Keratinocyte (primary cell): ENCODE measurements at regions not wholly inside any gene's neighbourhood (a gene's known extent, or its start where the extent isn't known, plus 50 kb on each side); places are given as distances from the start of the nearest gene placed in this dataset.

Experiments
- EZH2 ChIP-seq: IDR thresholded peaks from one replicate; pipeline ENCODE4 v1.6.1; 2012; ENCODE audit warnings: inconsistent platforms, mild to moderate bottlenecking, low read length, moderate library complexity
- TF ChIP-seq, protein P1 (sequence below), 3 experiments: IDR thresholded peaks in 1 of 3; conservative IDR thresholded peaks in 1 of 3; optimal IDR thresholded peaks in 1 of 3; 2 replicates in 2 of 3; 3 replicates in 1 of 3; pipeline versions ENCODE3 to v1.5.1; 2011; ENCODE audit warnings: low read length in 3 of 3, mild to moderate bottlenecking in 3 of 3, moderate library complexity in 2 of 3, control low read depth in 1 of 3, inconsistent platforms in 1 of 3; ENCODE audit not compliant: insufficient read depth in 2 of 3; ENCODE audit errors: extremely low read depth in 1 of 3

DNA sequence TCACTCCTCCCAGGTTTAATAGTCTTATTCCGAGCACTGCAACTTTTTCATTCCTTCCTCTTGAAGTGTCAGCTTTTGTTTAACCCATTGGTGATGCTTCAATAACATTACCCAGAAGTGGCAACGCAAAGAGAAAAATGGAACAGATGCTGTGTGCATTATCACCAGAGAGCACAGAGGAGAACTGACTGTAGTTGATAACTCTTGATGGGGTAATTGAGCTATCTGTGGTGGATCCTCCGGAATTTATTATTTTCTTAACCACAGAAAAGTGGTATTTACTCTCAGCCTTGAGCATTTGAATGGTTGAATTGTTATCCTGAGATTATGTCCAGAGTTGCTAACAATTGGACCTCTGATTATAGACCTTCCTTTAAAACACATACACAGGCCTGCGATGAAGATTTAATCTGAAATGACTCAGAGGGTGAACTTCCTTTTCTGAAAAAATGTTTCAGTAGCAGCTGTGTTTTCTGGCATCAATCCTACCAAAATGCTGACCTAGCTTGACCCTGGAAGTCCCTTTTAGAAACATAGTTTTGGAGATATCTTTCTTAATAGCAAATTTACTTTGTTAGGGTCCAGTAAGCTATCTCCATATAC lies 1584.4 kb upstream of the LRRTM3 start:
- TF ChIP-seq, protein P1, sequence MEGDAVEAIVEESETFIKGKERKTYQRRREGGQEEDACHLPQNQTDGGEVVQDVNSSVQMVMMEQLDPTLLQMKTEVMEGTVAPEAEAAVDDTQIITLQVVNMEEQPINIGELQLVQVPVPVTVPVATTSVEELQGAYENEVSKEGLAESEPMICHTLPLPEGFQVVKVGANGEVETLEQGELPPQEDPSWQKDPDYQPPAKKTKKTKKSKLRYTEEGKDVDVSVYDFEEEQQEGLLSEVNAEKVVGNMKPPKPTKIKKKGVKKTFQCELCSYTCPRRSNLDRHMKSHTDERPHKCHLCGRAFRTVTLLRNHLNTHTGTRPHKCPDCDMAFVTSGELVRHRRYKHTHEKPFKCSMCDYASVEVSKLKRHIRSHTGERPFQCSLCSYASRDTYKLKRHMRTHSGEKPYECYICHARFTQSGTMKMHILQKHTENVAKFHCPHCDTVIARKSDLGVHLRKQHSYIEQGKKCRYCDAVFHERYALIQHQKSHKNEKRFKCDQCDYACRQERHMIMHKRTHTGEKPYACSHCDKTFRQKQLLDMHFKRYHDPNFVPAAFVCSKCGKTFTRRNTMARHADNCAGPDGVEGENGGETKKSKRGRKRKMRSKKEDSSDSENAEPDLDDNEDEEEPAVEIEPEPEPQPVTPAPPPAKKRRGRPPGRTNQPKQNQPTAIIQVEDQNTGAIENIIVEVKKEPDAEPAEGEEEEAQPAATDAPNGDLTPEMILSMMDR (optimal IDR thresholded peaks at IDR 0.05 in 1 of 3, IDR thresholded peaks at IDR 0.05 in 1 of 3, conservative IDR thresholded peaks at IDR 0.05 in 1 of 3; ENCODE audit: extremely low read depth in 1 of 3, insufficient read depth in 2 of 3, low read length in 3 of 3): no peak
- no peak for TF ChIP-seq EZH2
